Progenitor cell of endocrine pancreas (in vitro differentiated cells): ENCODE measurements at regions not wholly inside any gene's neighbourhood (a gene's known extent, or its start where the extent isn't known, plus 50 kb on each side); places are given as distances from the start of the nearest gene placed in this dataset.
"Not testable (repeated sequence)": the region's sequence is repeated elsewhere in the genome, so short reads cannot be mapped to it uniquely, and the experiment has no call there.

Source experiments
- DNase-seq: peaks from one replicate; pipeline ENCODE4 v3.0.0; 2021; ENCODE audit warnings: low spot score; ENCODE audit not compliant: unreplicated experiment
- H3K27ac Mint-ChIP-seq: 2 replicates; pipeline ENCODE4 v1.8.0; 2021; ENCODE audit warnings: mild to moderate bottlenecking, moderate library complexity, mixed read lengths
- H3K27me3 Mint-ChIP-seq: 2 replicates; pipeline ENCODE4 v1.8.0; 2021; ENCODE audit warnings: mixed read lengths
- H3K36me3 Mint-ChIP-seq: 2 replicates; pipeline ENCODE4 v1.8.0; 2022; ENCODE audit warnings: mixed read lengths; ENCODE audit not compliant: insufficient read depth
- H3K4me1 Mint-ChIP-seq: 2 replicates; pipeline ENCODE4 v1.8.0; 2021; ENCODE audit warnings: low read depth, mixed read lengths
- H3K4me3 Mint-ChIP-seq: 2 replicates; pipeline ENCODE4 v1.8.0; 2021; ENCODE audit warnings: low read depth, mild to moderate bottlenecking, moderate library complexity, mixed read lengths
- H3K9me3 Mint-ChIP-seq: 2 replicates; pipeline ENCODE4 v1.8.0; 2021; ENCODE audit warnings: low read depth, mixed read lengths
- TF ChIP-seq, protein P1 (sequence below): fragments of 200-600 bp; sonication (generic); IDR thresholded peaks from one replicate; pipeline ENCODE4 v1.5.0; 2021; ENCODE audit warnings: antibody characterized with exemption, mild to moderate bottlenecking; ENCODE audit not compliant: unreplicated experiment

DNA sequence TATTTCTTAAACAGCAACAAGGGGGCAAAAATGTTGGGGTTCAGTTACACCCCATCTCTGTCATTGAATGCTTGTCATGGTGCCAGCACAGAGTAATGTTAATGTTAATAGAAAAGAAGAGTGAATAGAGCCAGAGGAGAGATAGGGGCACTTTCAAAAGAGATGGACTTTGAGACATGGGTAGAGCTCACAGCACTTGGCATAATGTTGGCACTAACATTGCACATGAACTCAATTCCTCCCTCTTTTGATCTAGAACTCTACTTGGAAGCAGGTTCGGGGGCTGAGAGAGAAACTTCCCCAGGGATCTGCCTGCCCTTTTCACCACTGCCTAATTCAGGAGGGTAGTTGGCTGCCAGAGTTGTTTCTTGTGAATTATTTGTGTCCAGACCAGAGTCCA is 188.0 kb upstream of the ADRA1D start:
- Mint-ChIP-seq H3K27me3 (no peaks in the 10 kb centered on the region), H3K27ac (no peak overlapping the region), H3K36me3 (no peaks in the 10 kb centered on the region), H3K9me3 (no peaks in the 10 kb centered on the region), H3K4me1 (no peaks in the 10 kb centered on the region), H3K4me3 (no peak overlapping the region)
- TF ChIP-seq, protein P1, sequence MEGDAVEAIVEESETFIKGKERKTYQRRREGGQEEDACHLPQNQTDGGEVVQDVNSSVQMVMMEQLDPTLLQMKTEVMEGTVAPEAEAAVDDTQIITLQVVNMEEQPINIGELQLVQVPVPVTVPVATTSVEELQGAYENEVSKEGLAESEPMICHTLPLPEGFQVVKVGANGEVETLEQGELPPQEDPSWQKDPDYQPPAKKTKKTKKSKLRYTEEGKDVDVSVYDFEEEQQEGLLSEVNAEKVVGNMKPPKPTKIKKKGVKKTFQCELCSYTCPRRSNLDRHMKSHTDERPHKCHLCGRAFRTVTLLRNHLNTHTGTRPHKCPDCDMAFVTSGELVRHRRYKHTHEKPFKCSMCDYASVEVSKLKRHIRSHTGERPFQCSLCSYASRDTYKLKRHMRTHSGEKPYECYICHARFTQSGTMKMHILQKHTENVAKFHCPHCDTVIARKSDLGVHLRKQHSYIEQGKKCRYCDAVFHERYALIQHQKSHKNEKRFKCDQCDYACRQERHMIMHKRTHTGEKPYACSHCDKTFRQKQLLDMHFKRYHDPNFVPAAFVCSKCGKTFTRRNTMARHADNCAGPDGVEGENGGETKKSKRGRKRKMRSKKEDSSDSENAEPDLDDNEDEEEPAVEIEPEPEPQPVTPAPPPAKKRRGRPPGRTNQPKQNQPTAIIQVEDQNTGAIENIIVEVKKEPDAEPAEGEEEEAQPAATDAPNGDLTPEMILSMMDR, result no peak
- no peak for DNase-seq

DNA sequence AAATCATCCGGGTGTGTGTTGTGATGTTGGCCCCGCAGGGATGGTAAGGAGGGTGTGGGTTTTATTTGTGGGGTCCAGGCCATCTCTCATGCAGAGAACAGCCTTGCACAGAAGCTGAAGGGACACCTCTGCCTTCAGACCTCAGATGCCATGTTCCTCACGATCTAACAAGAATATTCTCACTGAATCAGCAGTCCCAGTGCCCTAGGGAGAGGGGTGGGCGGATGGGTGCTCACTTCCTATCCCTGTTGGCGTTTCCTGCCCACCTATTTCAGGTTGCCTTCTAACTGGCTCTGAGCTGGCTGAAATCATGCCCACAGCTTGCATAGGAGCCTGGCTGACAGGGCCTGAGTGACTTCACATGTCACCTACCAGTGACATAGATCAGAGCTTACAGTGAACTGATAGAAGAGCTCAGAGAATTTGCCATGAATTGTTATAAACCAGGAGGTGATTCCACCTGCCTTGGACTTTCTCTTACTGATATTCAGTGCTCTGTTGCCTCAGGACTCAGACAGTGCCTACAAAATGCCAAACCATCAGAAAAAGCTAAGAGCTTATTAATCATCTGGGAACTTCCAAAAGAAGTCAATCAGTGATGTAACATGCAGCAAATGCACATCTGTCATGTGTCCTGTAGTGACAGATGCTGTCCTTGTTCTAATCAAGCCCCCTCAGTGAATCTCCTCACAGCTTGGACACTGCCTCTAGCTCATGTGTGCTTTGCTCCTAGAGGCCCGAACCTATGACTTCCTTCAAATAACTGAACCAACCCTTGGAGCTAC is 186.8 kb upstream of the ADRA1D start:
- no peaks in the 10 kb centered on the region for H3K9me3 Mint-ChIP-seq
- H3K27me3 Mint-ChIP-seq, result no peaks in the 10 kb centered on the region
- no peak overlapping the region for H3K27ac Mint-ChIP-seq
- H3K36me3 Mint-ChIP-seq, result no peaks in the 10 kb centered on the region
- DNase-seq, result no peak
- TF ChIP-seq, protein P1, result no peak
- H3K4me1 Mint-ChIP-seq, result no peaks in the 10 kb centered on the region
- H3K4me3 Mint-ChIP-seq, result no peak overlapping the region

DNA sequence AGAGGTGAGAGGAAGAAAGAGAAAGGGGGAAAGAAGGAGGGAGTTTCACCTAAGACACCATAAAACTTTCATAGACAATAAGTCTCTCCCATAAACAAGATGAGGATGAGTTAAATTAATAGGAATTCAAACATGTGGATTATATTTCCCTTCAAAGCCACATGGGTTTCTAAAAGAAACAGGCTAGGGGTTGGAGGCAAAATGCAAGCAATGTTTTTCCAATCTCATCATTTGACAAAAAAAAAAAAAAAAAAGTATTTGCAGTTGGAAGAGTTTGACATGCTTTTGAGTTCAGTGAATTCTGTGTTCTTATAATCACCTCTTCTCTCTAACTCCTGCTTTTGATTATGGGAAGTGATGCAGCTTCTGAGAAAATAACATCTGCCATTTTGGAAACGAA is 186.1 kb upstream of the ADRA1D start:
- TF ChIP-seq, protein P1, result no peak
- H3K4me3 Mint-ChIP-seq, result no peak overlapping the region
- H3K27me3 Mint-ChIP-seq, result no peaks in the 10 kb centered on the region
- H3K9me3 Mint-ChIP-seq, result no peaks in the 10 kb centered on the region
- H3K4me1 Mint-ChIP-seq, result no peaks in the 10 kb centered on the region
- DNase-seq, result no peak
- H3K36me3 Mint-ChIP-seq, result no peaks in the 10 kb centered on the region
- no peak overlapping the region for H3K27ac Mint-ChIP-seq

DNA sequence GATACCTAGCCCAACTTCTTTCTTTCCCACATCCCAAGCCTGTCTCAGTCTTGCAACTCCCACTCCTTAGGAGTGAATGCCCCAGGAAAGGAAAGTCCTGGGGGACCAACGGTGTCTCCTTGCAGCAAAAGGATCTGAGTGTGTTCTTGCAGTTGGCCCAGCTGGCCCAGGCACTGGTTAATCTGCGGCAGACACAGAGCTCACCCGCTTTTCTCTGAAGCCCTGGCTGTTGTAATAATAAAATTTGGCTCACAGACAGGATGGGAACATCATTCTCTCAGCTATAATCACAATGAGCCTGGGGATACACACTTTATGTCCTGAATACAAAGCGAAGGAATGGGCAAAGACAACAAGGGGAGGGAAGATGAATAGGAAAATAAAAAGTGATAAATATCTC is 185.6 kb upstream of the ADRA1D start:
- Mint-ChIP-seq H3K27ac (no peak overlapping the region), H3K9me3 (no peaks in the 10 kb centered on the region)

DNA sequence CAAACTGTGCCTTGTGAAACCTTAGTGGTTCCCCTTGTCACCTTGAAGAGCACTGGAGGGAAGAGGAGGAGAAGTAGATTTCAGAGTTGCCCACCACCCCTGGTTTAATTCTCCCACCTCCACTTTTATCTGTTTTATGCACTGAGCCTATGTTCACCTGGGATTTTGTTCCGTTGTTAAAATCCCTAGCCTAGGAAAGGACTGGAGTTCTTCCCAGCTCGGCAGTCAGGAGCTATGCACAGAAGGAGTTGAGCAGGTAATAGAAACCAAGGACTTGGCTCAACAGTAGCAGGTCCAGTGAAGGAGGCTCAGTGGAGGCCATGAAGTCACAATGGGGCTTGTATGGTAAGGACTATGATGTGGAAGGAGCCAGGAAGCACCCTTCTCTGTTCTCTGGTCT is 182.4 kb upstream of the ADRA1D start:
- Mint-ChIP-seq H3K4me3 (no peak overlapping the region), H3K36me3 (no peaks in the 10 kb centered on the region), H3K4me1 (no peaks in the 10 kb centered on the region), H3K27me3 (no peaks in the 10 kb centered on the region), H3K27ac (no peak overlapping the region), H3K9me3 (no peaks in the 10 kb centered on the region)
- DNase-seq, result no peak
- TF ChIP-seq, protein P1, result no peak

More for the DNA sequence above, 185.6 kb upstream of the ADRA1D start:
- H3K27me3 Mint-ChIP-seq, result no peaks in the 10 kb centered on the region
- TF ChIP-seq, protein P1, result no peak
- DNase-seq, result no peak
- H3K4me3 Mint-ChIP-seq, result no peak overlapping the region
- H3K36me3 Mint-ChIP-seq, result no peaks in the 10 kb centered on the region
- no peaks in the 10 kb centered on the region for H3K4me1 Mint-ChIP-seq

DNA sequence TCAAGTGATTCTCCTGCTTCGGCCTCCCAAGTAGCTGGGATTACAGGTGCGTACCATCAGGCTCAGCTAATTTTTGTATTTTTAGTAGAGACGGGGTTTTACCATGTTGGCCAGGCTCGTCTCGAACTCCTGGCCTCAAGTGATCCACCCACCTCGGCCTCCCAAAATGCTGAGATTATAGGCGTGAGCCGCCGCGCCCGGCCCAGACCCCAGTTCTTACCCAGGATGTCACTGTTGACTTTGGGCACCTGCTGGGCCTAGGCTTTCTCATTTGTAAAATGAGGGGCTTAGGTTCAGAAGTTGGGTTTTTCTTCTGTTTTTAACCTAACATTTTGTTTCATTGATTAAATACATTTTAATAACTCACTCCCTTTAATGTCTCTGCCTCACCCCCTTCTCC is 181.7 kb upstream of the ADRA1D start:
- H3K36me3 Mint-ChIP-seq, H3K27me3 Mint-ChIP-seq, H3K4me3 Mint-ChIP-seq, H3K9me3 Mint-ChIP-seq, H3K27ac Mint-ChIP-seq, H3K4me1 Mint-ChIP-seq, DNase-seq: not testable (repeated sequence)
